ENCODE measurements at regions not wholly inside any gene's neighbourhood (a gene's known extent, or its start where the extent isn't known, plus 50 kb on each side); places are given as distances from the start of the nearest gene placed in this dataset.

- Histone ChIP-seq H3K9ac (ENCODE audit: low read depth, low read length) (no peak overlapping the region), H2BK15ac (ENCODE audit: low read depth, low read length) (no peak overlapping the region), H4K8ac (ENCODE audit: low read depth in 2 of 2, low read length in 2 of 2) (no peak overlapping the region), H3K9me1 (ENCODE audit: insufficient read depth, low read length) (no peaks in the 10 kb centered on the region), H3K18ac (ENCODE audit: low read depth, low read length) (no peak overlapping the region), H4K5ac (ENCODE audit: low read depth, low read length) (no peak overlapping the region), H2BK120ac (ENCODE audit: low read depth, low read length) (no peak overlapping the region), H3K4me3 (ENCODE audit: insufficient read depth, low read depth, low read length) (no peak overlapping the region), H2AK9ac (replicated peaks; ENCODE audit: low read depth, low read length, poor library complexity) (no peak overlapping the region), H4K91ac (ENCODE audit: insufficient read depth, low read depth, low read length) (no peak overlapping the region), H3K4ac (ENCODE audit: low read depth, low read length) (no peak overlapping the region), H2AFZ (replicated peaks; ENCODE audit: low read length, poor library complexity) (no peak overlapping the region), H3K36me3 (ENCODE audit: control insufficient read depth, insufficient read depth, low read length) (no peaks in the 10 kb centered on the region), H2BK20ac (ENCODE audit: low read depth, low read length) (no peak overlapping the region), H3K14ac (replicated peaks; ENCODE audit: low read depth, low read length) (no peak overlapping the region), H3K27me3 (ENCODE audit: control insufficient read depth, insufficient read depth, low read length) (peaks cover 49% of the 10 kb centered on the region), H2AK5ac (ENCODE audit: low read depth, low read length) (no peak overlapping the region), H3K23ac (ENCODE audit: low read depth, low read length) (no peak overlapping the region), H2BK5ac (ENCODE audit: low read depth, low read length, poor library complexity, severe bottlenecking) (no peak overlapping the region), H3K4me2 (ENCODE audit: low read depth, low read length) (no peak overlapping the region), H3K9me3 (ENCODE audit: control insufficient read depth, insufficient read depth, low read length) (no peaks in the 10 kb centered on the region), H4K20me1 (ENCODE audit: insufficient read depth, low read length) (no peaks in the 10 kb centered on the region), H3K27ac (ENCODE audit: insufficient read depth, low read length) (no peak overlapping the region), H3K56ac (ENCODE audit: extremely low read depth, insufficient read depth, low read length) (no peak overlapping the region), H3K4me1 (ENCODE audit: control insufficient read depth, insufficient read depth, low read length) (no peaks in the 10 kb centered on the region), H3K79me1 (ENCODE audit: low read depth in 1 of 2, low read length in 2 of 2) (no peaks in the 10 kb centered on the region)
- TF ChIP-seq RCOR1 (IDR thresholded peaks at IDR 0.05; ENCODE audit: insufficient replicate concordance, low read length) (no peak), ELK1 (IDR thresholded peaks at IDR 0.05; ENCODE audit: borderline replicate concordance, low read depth, low read length) (no peak), BHLHE40 (IDR thresholded peaks at IDR 0.05; ENCODE audit: low read depth, low read length) (no peak), MAZ (IDR thresholded peaks at IDR 0.05; ENCODE audit: borderline replicate concordance, low read depth, low read length) (no peak), RAD21 (IDR thresholded peaks at IDR 0.05; ENCODE audit: low read length) (no peak), CEBPB (IDR thresholded peaks at IDR 0.05; ENCODE audit: low read depth, low read length) (no peak), POLR2A (IDR thresholded peaks at IDR 0.05; ENCODE audit: low read depth, low read length) (no peak), MXI1 (IDR thresholded peaks at IDR 0.05; ENCODE audit: borderline replicate concordance, low read depth, low read length) (no peak), USF2 (IDR thresholded peaks at IDR 0.05; ENCODE audit: low read depth, low read length) (no peak), CHD1 (IDR thresholded peaks at IDR 0.05; ENCODE audit: low read depth, low read length) (no peak), MAFK (IDR thresholded peaks at IDR 0.05; ENCODE audit: low read depth, low read length) (no peak), RFX5 (IDR thresholded peaks at IDR 0.05; ENCODE audit: low read depth, low read length) (no peak)
- ChIA-PET CTCF (no interaction called here), POLR2A (ENCODE audit: unreplicated experiment) (no interaction called here)
- dilution Hi-C loops (cut with HindIII; ENCODE audit: low sequenced_read_pairs, unreplicated experiment) (no loop called here), intact Hi-C loops (cut with micrococcal nuclease) (no loop called here), in situ Hi-C loops (cut with MboI; ENCODE audit: low sequenced_read_pairs) (no loop called here)
- WGBS, 2 experiments (ENCODE audit: extremely low coverage in 2 of 2, insufficient read length in 1 of 2) = no CpG with 5 or more reads among the region's 8 CpGs
- BruUV-seq (replicated peaks) = no TSS peak
- ATAC-seq (ENCODE audit: low read depth) (no peak), DNase-seq (no peak)
Observed at GRCh38 chrX:2582667-2583066, 81.9 kb upstream of the DHRSX start.
